DND-41 (cell line): ENCODE measurements at regions not wholly inside any gene's neighbourhood (a gene's known extent, or its start where the extent isn't known, plus 50 kb on each side); places are given as distances from the start of the nearest gene placed in this dataset.

ENCODE experiments used
- ATAC-seq: fragments of 200-7000 bp; cut with Tn5 transposase; 3 replicates; pipeline ENCODE4 v1.9.1; 2021; ENCODE audit warnings: low read depth; ENCODE audit not compliant: insufficient read depth
- DNase-seq: peaks from one replicate; pipeline ENCODE4 v3.0.0-alpha.2; 2020
- H2AFZ ChIP-seq: 2 replicates; pipeline ENCODE4 v1.6.0; 2012; ENCODE audit warnings: low read depth, low read length
- H3K27ac ChIP-seq: 2 replicates; pipeline ENCODE4 v1.5.1; 2012; ENCODE audit warnings: low read length, inconsistent platforms
- H3K27me3 ChIP-seq: fragments of 200-600 bp; sonication (generic); 2 replicates; pipeline ENCODE4 v1.6.0; 2012; ENCODE audit warnings: low read length, mild to moderate bottlenecking, inconsistent platforms; ENCODE audit not compliant: insufficient read depth, poor library complexity
- H3K36me3 ChIP-seq: 2 replicates; pipeline ENCODE4 v1.5.1; 2012; ENCODE audit warnings: low read length, inconsistent platforms; ENCODE audit not compliant: insufficient read depth
- H3K4me1 ChIP-seq: 2 replicates; pipeline ENCODE4 v1.5.1; 2012; ENCODE audit warnings: mild to moderate bottlenecking, low read length; ENCODE audit not compliant: insufficient read depth
- H3K4me2 ChIP-seq: 2 replicates; pipeline ENCODE4 v1.6.0; 2012; ENCODE audit warnings: mild to moderate bottlenecking, moderate library complexity, low read length, inconsistent platforms; ENCODE audit not compliant: insufficient read depth
- H3K4me3 ChIP-seq, 2 experiments: fragments of 200-600 bp in 1 of 2; shearing (Covaris generic) in 1 of 2; 2 replicates each; pipeline ENCODE4 v1.5.1; 2012 to 2016; ENCODE audit warnings: inconsistent platforms in 2 of 2, low read length in 2 of 2, mild to moderate bottlenecking in 2 of 2, low read depth in 1 of 2, moderate library complexity in 1 of 2
- H3K79me2 ChIP-seq: 2 replicates; pipeline ENCODE4 v1.6.0; 2012; ENCODE audit warnings: low read length, inconsistent platforms; ENCODE audit not compliant: insufficient read depth
- H3K9ac ChIP-seq: 2 replicates; pipeline ENCODE4 v1.6.0; 2012; ENCODE audit warnings: low read depth, mild to moderate bottlenecking, inconsistent platforms, low read length, moderate library complexity
- H3K9me3 ChIP-seq: 2 replicates; pipeline ENCODE4 v1.5.1; 2012; ENCODE audit warnings: low read length, moderate library complexity, mild to moderate bottlenecking, inconsistent platforms; ENCODE audit not compliant: insufficient read depth, severe bottlenecking
- H4K20me1 ChIP-seq: 2 replicates; pipeline ENCODE4 v1.6.0; 2012; ENCODE audit warnings: low read length; ENCODE audit not compliant: insufficient read depth
- CTCF ChIP-seq: IDR thresholded peaks from 2 replicates; pipeline ENCODE4 v1.5.1; 2012; ENCODE audit warnings: borderline replicate concordance, low read length, moderate library complexity, mild to moderate bottlenecking; ENCODE audit not compliant: poor library complexity, severe bottlenecking; ENCODE audit errors: extremely low read depth
- EZH2 ChIP-seq: IDR thresholded peaks from 3 replicates; pipeline ENCODE4 v1.6.1; 2012; ENCODE audit warnings: borderline replicate concordance, low read depth, mild to moderate bottlenecking, moderate library complexity, low read length, inconsistent platforms; ENCODE audit not compliant: severe bottlenecking

GRCh38 chr5:160485364-160485969 lies 63.8 kb downstream of the PTTG1 start:
- Histone ChIP-seq H3K79me2 (no peaks in the 10 kb centered on the region), H2AFZ (no peak overlapping the region), H3K9ac (no peak overlapping the region), H4K20me1 (no peaks in the 10 kb centered on the region), H3K36me3 (no peaks in the 10 kb centered on the region), H3K4me1 (no peaks in the 10 kb centered on the region), H3K4me2 (no peak overlapping the region), H3K27me3 (no peaks in the 10 kb centered on the region), H3K4me3 (no peak overlapping the region), H3K9me3 (no peaks in the 10 kb centered on the region), H3K27ac (no peak overlapping the region)
- ATAC-seq (no peak), DNase-seq (no peak)
- TF ChIP-seq CTCF (no peak), EZH2 (no peak)

- H3K9me3 ChIP-seq = no peaks in the 10 kb centered on the region
- no peaks in the 10 kb centered on the region for H3K4me1 ChIP-seq
- no peaks in the 10 kb centered on the region for H3K79me2 ChIP-seq
- H3K36me3 ChIP-seq = no peaks in the 10 kb centered on the region
- H3K27me3 ChIP-seq = no peaks in the 10 kb centered on the region
- no peak overlapping the region for H3K9ac ChIP-seq
- H3K4me3 ChIP-seq = no peak overlapping the region
- H3K27ac ChIP-seq = no peak overlapping the region
- H2AFZ ChIP-seq = no peak overlapping the region
- no peaks in the 10 kb centered on the region for H4K20me1 ChIP-seq
- DNase-seq = no peak
- no peak for ATAC-seq
- no peak overlapping the region for H3K4me2 ChIP-seq
- TF ChIP-seq EZH2 = no peak
- TF ChIP-seq CTCF = no peak
These were observed 64.9 kb downstream of the PTTG1 start for GRCh38 chr5:160486573-160486972.

GRCh38 chr5:160488394-160489325 lies 67.0 kb downstream of the PTTG1 start:
- ATAC-seq (no peak), DNase-seq (no peak)
- Histone ChIP-seq H4K20me1 (no peaks in the 10 kb centered on the region), H3K79me2 (no peaks in the 10 kb centered on the region), H3K27ac (no peak overlapping the region), H3K9me3 (no peaks in the 10 kb centered on the region), H3K4me1 (no peaks in the 10 kb centered on the region), H2AFZ (no peak overlapping the region), H3K4me2 (no peak overlapping the region), H3K9ac (no peak overlapping the region), H3K36me3 (no peaks in the 10 kb centered on the region), H3K27me3 (no peaks in the 10 kb centered on the region), H3K4me3 (no peak overlapping the region)
- no peak for TF ChIP-seq EZH2

GRCh38 chr5:160491438-160491837 lies 69.8 kb downstream of the PTTG1 start:
- DNase-seq = no peak
- TF ChIP-seq EZH2 (no peak), CTCF (no peak)
- H3K9me3 ChIP-seq = no peaks in the 10 kb centered on the region
- no peaks in the 10 kb centered on the region for H3K4me1 ChIP-seq
- no peaks in the 10 kb centered on the region for H3K79me2 ChIP-seq
- no peak overlapping the region for H3K9ac ChIP-seq
- no peak overlapping the region for H3K4me2 ChIP-seq
- no peaks in the 10 kb centered on the region for H3K36me3 ChIP-seq
- no peak overlapping the region for H3K4me3 ChIP-seq
- no peak overlapping the region for H3K27ac ChIP-seq
- H3K27me3 ChIP-seq = no peaks in the 10 kb centered on the region
- H4K20me1 ChIP-seq = no peaks in the 10 kb centered on the region
- ATAC-seq = no peak
- H2AFZ ChIP-seq = no peak overlapping the region
